ENCODE measurements at regions not wholly inside any gene's neighbourhood (a gene's known extent, or its start where the extent isn't known, plus 50 kb on each side); places are given as distances from the start of the nearest gene placed in this dataset.

- no peak overlapping the region for H3K14ac ChIP-seq (replicated peaks; ENCODE audit: low read depth, low read length)
- no peak overlapping the region for H2AK9ac ChIP-seq (replicated peaks; ENCODE audit: low read depth, low read length, poor library complexity)
- WGBS, 2 experiments (ENCODE audit: extremely low coverage in 2 of 2, insufficient read length in 1 of 2), result 40% methylated on average over 1 of the region's 4 CpGs; no CpG with 5 or more reads in 1 of the 2 experiments
- no peak overlapping the region for H2BK120ac ChIP-seq (ENCODE audit: low read depth, low read length)
- BruUV-seq (replicated peaks), result no TSS peak
- H3K4me3 ChIP-seq (ENCODE audit: insufficient read depth, low read depth, low read length), result no peak overlapping the region
- H3K4me1 ChIP-seq (ENCODE audit: control insufficient read depth, insufficient read depth, low read length), result no peaks in the 10 kb centered on the region
- H3K9ac ChIP-seq (ENCODE audit: low read depth, low read length), result no peak overlapping the region
- ATAC-seq (ENCODE audit: low read depth) (no peak), DNase-seq (no peak)
- ChIA-PET CTCF (interaction anchor here (0.6 kb wide), 1 partner anchor 15 kb away, joined by 3 read pairs; no protein-coding TSS in a partner anchor), POLR2A (ENCODE audit: unreplicated experiment) (no interaction called here)
- H3K27ac ChIP-seq (ENCODE audit: insufficient read depth, low read length), result no peak overlapping the region
- H3K23ac ChIP-seq (ENCODE audit: low read depth, low read length), result no peak overlapping the region
- H2BK5ac ChIP-seq (ENCODE audit: low read depth, low read length, poor library complexity, severe bottlenecking), result no peak overlapping the region
- TF ChIP-seq CHD1 (IDR thresholded peaks at IDR 0.05; ENCODE audit: low read depth, low read length) (no peak), CEBPB (IDR thresholded peaks at IDR 0.05; ENCODE audit: low read depth, low read length) (no peak), FOS (IDR thresholded peaks at IDR 0.05; ENCODE audit: low read depth, low read length) (no peak), MAFK (IDR thresholded peaks at IDR 0.05; ENCODE audit: low read depth, low read length) (no peak), RFX5 (IDR thresholded peaks at IDR 0.05; ENCODE audit: low read depth, low read length) (no peak), MXI1 (IDR thresholded peaks at IDR 0.05; ENCODE audit: borderline replicate concordance, low read depth, low read length) (no peak), SMC3 (IDR thresholded peaks at IDR 0.05; ENCODE audit: low read depth, low read length) (no peak), NFE2L2 (IDR thresholded peaks at IDR 0.05; ENCODE audit: low read depth, low read length) (no peak), USF2 (IDR thresholded peaks at IDR 0.05; ENCODE audit: low read depth, low read length) (no peak), CTCF (conservative IDR thresholded peaks at IDR 0.05; ENCODE audit: low read depth, low read length) (no peak), BHLHE40 (IDR thresholded peaks at IDR 0.05; ENCODE audit: low read depth, low read length) (no peak), POLR2A (IDR thresholded peaks at IDR 0.05; ENCODE audit: low read depth, low read length) (no peak), RAD21 (IDR thresholded peaks at IDR 0.05; ENCODE audit: low read length) (no peak), MAZ (IDR thresholded peaks at IDR 0.05; ENCODE audit: borderline replicate concordance, low read depth, low read length) (no peak)
- TF ChIP-seq, protein P1, sequence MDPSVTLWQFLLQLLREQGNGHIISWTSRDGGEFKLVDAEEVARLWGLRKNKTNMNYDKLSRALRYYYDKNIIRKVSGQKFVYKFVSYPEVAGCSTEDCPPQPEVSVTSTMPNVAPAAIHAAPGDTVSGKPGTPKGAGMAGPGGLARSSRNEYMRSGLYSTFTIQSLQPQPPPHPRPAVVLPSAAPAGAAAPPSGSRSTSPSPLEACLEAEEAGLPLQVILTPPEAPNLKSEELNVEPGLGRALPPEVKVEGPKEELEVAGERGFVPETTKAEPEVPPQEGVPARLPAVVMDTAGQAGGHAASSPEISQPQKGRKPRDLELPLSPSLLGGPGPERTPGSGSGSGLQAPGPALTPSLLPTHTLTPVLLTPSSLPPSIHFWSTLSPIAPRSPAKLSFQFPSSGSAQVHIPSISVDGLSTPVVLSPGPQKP (IDR thresholded peaks at IDR 0.05; ENCODE audit: borderline replicate concordance, low read depth, low read length), result no peak
- no peak overlapping the region for H4K91ac ChIP-seq (ENCODE audit: insufficient read depth, low read depth, low read length)
- H3K36me3 ChIP-seq (ENCODE audit: control insufficient read depth, insufficient read depth, low read length), result no peaks in the 10 kb centered on the region
- dilution Hi-C loops (cut with HindIII; ENCODE audit: low sequenced_read_pairs, unreplicated experiment) (no loop called here), intact Hi-C loops (cut with micrococcal nuclease) (no loop called here), in situ Hi-C loops (cut with MboI; ENCODE audit: low sequenced_read_pairs) (no loop called here)
- no peaks in the 10 kb centered on the region for H3K9me1 ChIP-seq (ENCODE audit: insufficient read depth, low read length)
- no peak overlapping the region for H2AK5ac ChIP-seq (ENCODE audit: low read depth, low read length)
- H3K4ac ChIP-seq (ENCODE audit: low read depth, low read length), result no peak overlapping the region
- no peak overlapping the region for H2BK20ac ChIP-seq (ENCODE audit: low read depth, low read length)
- no peak overlapping the region for H4K8ac ChIP-seq (ENCODE audit: low read depth in 2 of 2, low read length in 2 of 2)
- H4K5ac ChIP-seq (ENCODE audit: low read depth, low read length), result no peak overlapping the region
- H2AFZ ChIP-seq (replicated peaks; ENCODE audit: low read length, poor library complexity), result no peak overlapping the region
- no peak overlapping the region for H2BK15ac ChIP-seq (ENCODE audit: low read depth, low read length)
- no peak overlapping the region for H3K56ac ChIP-seq (ENCODE audit: extremely low read depth, insufficient read depth, low read length)
- peaks cover 14% of the 10 kb centered on the region for H3K9me3 ChIP-seq (ENCODE audit: control insufficient read depth, insufficient read depth, low read length)
- no peaks in the 10 kb centered on the region for H3K79me1 ChIP-seq (ENCODE audit: low read depth in 1 of 2, low read length in 2 of 2)
- H4K20me1 ChIP-seq (ENCODE audit: insufficient read depth, low read length), result no peaks in the 10 kb centered on the region
- H3K4me2 ChIP-seq (ENCODE audit: low read depth, low read length), result no peak overlapping the region
- no peaks in the 10 kb centered on the region for H3K27me3 ChIP-seq (ENCODE audit: control insufficient read depth, insufficient read depth, low read length)
- H3K18ac ChIP-seq (ENCODE audit: low read depth, low read length), result no peak overlapping the region
These were observed 298.0 kb upstream of the GALNT5 start for GRCh38 chr2:156959481-156959880.

Data from IMR-90 (cell line).